ENCODE measurements at regions not wholly inside any gene's neighbourhood (a gene's known extent, or its start where the extent isn't known, plus 50 kb on each side); places are given as distances from the start of the nearest gene placed in this dataset.

GRCh38 chr11:134578807-134579723 is 167.0 kb upstream of the B3GAT1 start:
- TF ChIP-seq, protein P1, sequence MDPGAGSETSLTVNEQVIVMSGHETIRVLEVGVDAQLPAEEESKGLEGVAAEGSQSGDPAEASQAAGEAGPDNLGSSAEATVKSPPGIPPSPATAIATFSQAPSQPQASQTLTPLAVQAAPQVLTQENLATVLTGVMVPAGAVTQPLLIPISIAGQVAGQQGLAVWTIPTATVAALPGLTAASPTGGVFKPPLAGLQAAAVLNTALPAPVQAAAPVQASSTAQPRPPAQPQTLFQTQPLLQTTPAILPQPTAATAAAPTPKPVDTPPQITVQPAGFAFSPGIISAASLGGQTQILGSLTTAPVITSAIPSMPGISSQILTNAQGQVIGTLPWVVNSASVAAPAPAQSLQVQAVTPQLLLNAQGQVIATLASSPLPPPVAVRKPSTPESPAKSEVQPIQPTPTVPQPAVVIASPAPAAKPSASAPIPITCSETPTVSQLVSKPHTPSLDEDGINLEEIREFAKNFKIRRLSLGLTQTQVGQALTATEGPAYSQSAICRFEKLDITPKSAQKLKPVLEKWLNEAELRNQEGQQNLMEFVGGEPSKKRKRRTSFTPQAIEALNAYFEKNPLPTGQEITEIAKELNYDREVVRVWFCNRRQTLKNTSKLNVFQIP (CRISPR knock-in tag; IDR thresholded peaks at IDR 0.05; ENCODE audit: borderline replicate concordance, low read depth), result no peak
- no peak for TF ChIP-seq ARNTL (CRISPR knock-in tag; IDR thresholded peaks at IDR 0.05; ENCODE audit: borderline replicate concordance, low read depth)
